Psoas muscle (tissue), 7 donors: ENCODE measurements at regions not wholly inside any gene's neighbourhood (a gene's known extent, or its start where the extent isn't known, plus 50 kb on each side); places are given as distances from the start of the nearest gene placed in this dataset.
"Not testable (repeated sequence)": the region's sequence is repeated elsewhere in the genome, so short reads cannot be mapped to it uniquely, and the experiment has no call there.

ENCODE experiments used
- ATAC-seq, 4 donors: fragments of 200-7000 bp; cut with Tn5 transposase; one replicate each; pipeline ENCODE4 v1.9.1; 2020; ENCODE audit warnings: moderate library complexity in 3 of 4, mild to moderate bottlenecking in 2 of 4
- DNase-seq, 2 donors: peaks; one replicate each; pipeline ENCODE4 v3.0.0-alpha.2; 2020
- H3K27ac ChIP-seq: fragments of 200-600 bp; one replicate; pipeline ENCODE4 v1.8.0; 2022
- H3K27me3 ChIP-seq, 3 donors: fragments of 200-600 bp in 1 of 3; one replicate each; pipeline versions ENCODE4 v1.6.1 to v1.8.0; 2013 to 2022; ENCODE audit warnings: low read length in 2 of 3, mild to moderate bottlenecking in 2 of 3, moderate library complexity in 1 of 3; ENCODE audit not compliant: insufficient read depth in 3 of 3
- H3K36me3 ChIP-seq, 2 donors: fragments of 200-600 bp in 1 of 2; one replicate each; pipeline versions ENCODE4 v1.6.1 to v1.8.0; 2013 to 2022; ENCODE audit warnings: low read depth in 1 of 2, mild to moderate bottlenecking in 1 of 2, moderate library complexity in 1 of 2; ENCODE audit not compliant: insufficient read depth in 1 of 2
- H3K4me1 ChIP-seq: fragments of 200-600 bp; one replicate; pipeline ENCODE4 v1.8.0; 2022
- H3K4me3 ChIP-seq: fragments of 200-600 bp; one replicate; pipeline ENCODE4 v1.8.0; 2022; ENCODE audit warnings: mild to moderate bottlenecking
- H3K9me3 ChIP-seq: fragments of 200-600 bp; one replicate; pipeline ENCODE4 v1.8.0; 2022
- CTCF ChIP-seq: fragments of 200-600 bp; IDR thresholded peaks from one replicate; pipeline ENCODE4 v1.8.0; 2022; ENCODE audit warnings: antibody characterized with exemption
- WGBS, 3 donors: extraction: QIAGEN DNeasy Blood & Tissue Kit; methylation state at CpG; one replicate each; pipeline versions ENCODE4 v1.1.6 to v1.1.7; 2013; 5-methylcytosine and 5-hydroxymethylcytosine counted together
- intact Hi-C, 2 donors: fragments of 100-400 bp; cut with DNase I; formaldehyde crosslinking; loops; one replicate each; pipeline versions ENCODE4 v1.11.0 to v1.14.2; 2022
- donor health status: healthy with polysubstance abuse.
- donor health status: DM: no; HTN: no; CAD: no; lungs with moderate emphysema.
- donor health status: Bipolar disorder and iron deficiency.
- donor health status: healthy.
- donor health status: DM: yes; HTN: yes; CAD: no.
- donor health status: DM: no; HTN: no; CAD: no.
- donor health status: DM: yes; HTN: yes; CAD: no.

GRCh38 chr10:62491597-62491996 lies 117.4 kb downstream of the ZNF365 start:
- TF ChIP-seq CTCF, result no peak
- intact Hi-C loops, result no loop called here
- Histone ChIP-seq H3K4me1 (no peaks in the 10 kb centered on the region), H3K27ac (no peak overlapping the region), H3K36me3 (no peaks in the 10 kb centered on the region), H3K9me3 (no peaks in the 10 kb centered on the region), H3K27me3 (no peaks in the 10 kb centered on the region), H3K4me3 (no peak overlapping the region)
- no peak for ATAC-seq
- no peak for DNase-seq

GRCh38 chr10:62492012-62492869 lies 118.1 kb downstream of the ZNF365 start:
- DNase-seq (no peak), ATAC-seq (peak in 2 of 4 donors; percentile 47 to 60)
- TF ChIP-seq CTCF, result no peak
- intact Hi-C loops, result no loop called here
- no peaks in the 10 kb centered on the region for H3K9me3 ChIP-seq
- H3K27me3 ChIP-seq, result peaks cover 0 to under 1% (median 0%) of the 10 kb centered on the region in 3 donors
- no peaks in the 10 kb centered on the region for H3K4me1 ChIP-seq
- no peak overlapping the region for H3K27ac ChIP-seq
- 64 to 69% (median 66%) methylated on average over 5 of the region's 5 CpGs for WGBS, 3 donors
- H3K4me3 ChIP-seq, result no peak overlapping the region
- H3K36me3 ChIP-seq, result no peaks in the 10 kb centered on the region

GRCh38 chr10:62492870-62493180 lies 118.7 kb downstream of the ZNF365 start:
- Histone ChIP-seq H3K4me1 (no peaks in the 10 kb centered on the region), H3K4me3 (no peak overlapping the region), H3K27me3 (peaks cover 0 to 6% (median 2%) of the 10 kb centered on the region in 3 donors), H3K27ac (no peak overlapping the region), H3K36me3 (no peaks in the 10 kb centered on the region), H3K9me3 (no peaks in the 10 kb centered on the region)
- WGBS, 3 donors, result 68 to 76% (median 74%) methylated on average over 3 of the region's 3 CpGs
- intact Hi-C loops, result no loop called here
- ATAC-seq (no peak), DNase-seq (no peak)
- no peak for TF ChIP-seq CTCF

- no peaks in the 10 kb centered on the region for H3K9me3 ChIP-seq
- WGBS, 3 donors, result 67 to 69% (median 68%) methylated on average over 3 of the region's 3 CpGs
- TF ChIP-seq CTCF, result no peak
- DNase-seq (no peak), ATAC-seq (no peak)
- intact Hi-C loops, result no loop called here
- H3K4me3 ChIP-seq, result no peak overlapping the region
- H3K27ac ChIP-seq, result no peak overlapping the region
- H3K36me3 ChIP-seq, result no peaks in the 10 kb centered on the region
- H3K4me1 ChIP-seq, result no peaks in the 10 kb centered on the region
- H3K27me3 ChIP-seq, result peaks cover 0 to 6% (median 5%) of the 10 kb centered on the region in 3 donors
These were observed 122.8 kb downstream of the ZNF365 start for GRCh38 chr10:62496925-62497324.

- ATAC-seq (no peak), DNase-seq (no peak)
- intact Hi-C loops, result no loop called here
- Histone ChIP-seq H3K4me1 (no peaks in the 10 kb centered on the region), H3K36me3 (no peaks in the 10 kb centered on the region), H3K27ac (no peak overlapping the region), H3K27me3 (peaks cover 0 to 6% (median 5%) of the 10 kb centered on the region in 3 donors), H3K9me3 (no peaks in the 10 kb centered on the region), H3K4me3 (no peak overlapping the region)
- TF ChIP-seq CTCF, result no peak
- WGBS, 3 donors, result 64 to 69% (median 68%) methylated on average over 3 of the region's 3 CpGs
These were observed 124.1 kb downstream of the ZNF365 start for GRCh38 chr10:62498271-62498670.

GRCh38 chr10:62500116-62500515 lies 125.9 kb downstream of the ZNF365 start:
- ATAC-seq, intact Hi-C loops: not testable (repeated sequence)
- WGBS, 3 donors, result 43 to 69% (median 49%) methylated on average over 3 of the region's 5 CpGs

More at GRCh38 chr10:62500116-62500515, 125.9 kb downstream of the ZNF365 start:
- DNase-seq, H3K4me1 ChIP-seq, H3K27ac ChIP-seq, H3K36me3 ChIP-seq, H3K4me3 ChIP-seq, H3K9me3 ChIP-seq, H3K27me3 ChIP-seq: not testable (repeated sequence)
